ENCODE measurements at regions not wholly inside any gene's neighbourhood (a gene's known extent, or its start where the extent isn't known, plus 50 kb on each side); places are given as distances from the start of the nearest gene placed in this dataset.

GRCh38 chrX:94834226-94834625 is 1160.2 kb downstream of the FAM133A start:
- Histone ChIP-seq H3K79me1 (ENCODE audit: low read depth, low read length) (no peaks in the 10 kb centered on the region), H3K18ac (ENCODE audit: extremely low read depth, low read length) (no peak overlapping the region), H4K5ac (ENCODE audit: insufficient read length, low read depth, low read length) (no peak overlapping the region), H3K27ac (ENCODE audit: low read depth, low read length) (no peak overlapping the region), H3K27me3 (replicated peaks in 1 of 4; ENCODE audit: control insufficient read depth in 3 of 4, extremely low read depth in 1 of 4, insufficient read depth in 3 of 4, low read length in 3 of 4) (no peaks in the 10 kb centered on the region), H2AK5ac (ENCODE audit: low read depth, low read length) (no peak overlapping the region), H2BK12ac (ENCODE audit: low read depth, low read length) (no peak overlapping the region), H4K91ac (replicated peaks; ENCODE audit: insufficient read length, low read length) (no peak overlapping the region), H2BK120ac (replicated peaks; ENCODE audit: low read depth, low read length) (no peak overlapping the region), H3K9ac (replicated peaks in 1 of 4; ENCODE audit: extremely low read depth in 1 of 4, low read depth in 3 of 4, low read length in 3 of 4) (no peak overlapping the region), H3K4me2 (ENCODE audit: insufficient read depth in 1 of 2, low read depth in 2 of 2, low read length in 2 of 2) (no peak overlapping the region), H2BK5ac (ENCODE audit: low read depth, low read length) (no peak overlapping the region), H3K4me3 (ENCODE audit: extremely low read depth in 1 of 4, insufficient read depth in 2 of 4, low read depth in 3 of 4, low read length in 4 of 4) (no peak overlapping the region), H3K23ac (ENCODE audit: insufficient read length) (no peak overlapping the region), H3K4me1 (replicated peaks in 1 of 4; ENCODE audit: control insufficient read depth in 3 of 4, insufficient read depth in 4 of 4, low read length in 3 of 4) (no peaks in the 10 kb centered on the region), H2AFZ (ENCODE audit: low read length) (no peak overlapping the region), H3K36me3 (ENCODE audit: control insufficient read depth in 2 of 4, insufficient read depth in 4 of 4, low read length in 3 of 4) (no peaks in the 10 kb centered on the region), H2BK15ac (ENCODE audit: low read length) (no peak overlapping the region), H3K56ac (replicated peaks; ENCODE audit: insufficient read length, low read depth, low read length) (no peak overlapping the region), H3K79me2 (ENCODE audit: control insufficient read depth in 1 of 2, insufficient read depth in 2 of 2, low read length in 2 of 2) (no peaks in the 10 kb centered on the region), H3K23me2 (ENCODE audit: low read depth, low read length) (no peaks in the 10 kb centered on the region), H4K8ac (ENCODE audit: extremely low read depth, insufficient read depth, low read length) (no peak overlapping the region), H4K20me1 (replicated peaks in 1 of 2; ENCODE audit: control insufficient read depth in 1 of 2, insufficient read depth in 2 of 2, low read length in 2 of 2) (no peaks in the 10 kb centered on the region), H2BK20ac (ENCODE audit: low read length) (no peak overlapping the region), H3K4ac (replicated peaks; ENCODE audit: insufficient read length, low read depth, low read length) (no peak overlapping the region), H3K14ac (ENCODE audit: insufficient read length) (no peak overlapping the region), H3K9me3 (ENCODE audit: insufficient read depth in 2 of 2, low read depth in 1 of 2, low read length in 1 of 2) (no peaks in the 10 kb centered on the region)
- POLR2A ChIA-PET (ENCODE audit: partially characterized antibody): no interaction called here
- peak; percentile 7 for FAIRE-seq
- CTCF ChIA-PET (ENCODE audit: partially characterized antibody): no interaction called here
- no peak for DNase-seq (ENCODE audit: low read depth in 1 of 2, low spot score in 2 of 2)
- 61% methylated on average over 3 of the region's 3 CpGs; no CpG with 5 or more reads in 1 of the 2 experiments for WGBS, 2 experiments (ENCODE audit: extremely low coverage in 1 of 2, insufficient coverage in 1 of 2, insufficient read length in 1 of 2, insufficient replicate concordance in 2 of 2, low coverage in 1 of 2, low lambda C conversion rate in 2 of 2, missing lambda C conversion rate in 1 of 2)
- TF ChIP-seq EGR1 (IDR thresholded peaks at IDR 0.05; ENCODE audit: borderline replicate concordance, low read depth, low read length) (no peak), CHD2 (IDR thresholded peaks at IDR 0.05; ENCODE audit: low read length) (no peak)

Data from H1 (cell line).